ENCODE measurements at regions not wholly inside any gene's neighbourhood (a gene's known extent, or its start where the extent isn't known, plus 50 kb on each side); places are given as distances from the start of the nearest gene placed in this dataset.

DNA sequence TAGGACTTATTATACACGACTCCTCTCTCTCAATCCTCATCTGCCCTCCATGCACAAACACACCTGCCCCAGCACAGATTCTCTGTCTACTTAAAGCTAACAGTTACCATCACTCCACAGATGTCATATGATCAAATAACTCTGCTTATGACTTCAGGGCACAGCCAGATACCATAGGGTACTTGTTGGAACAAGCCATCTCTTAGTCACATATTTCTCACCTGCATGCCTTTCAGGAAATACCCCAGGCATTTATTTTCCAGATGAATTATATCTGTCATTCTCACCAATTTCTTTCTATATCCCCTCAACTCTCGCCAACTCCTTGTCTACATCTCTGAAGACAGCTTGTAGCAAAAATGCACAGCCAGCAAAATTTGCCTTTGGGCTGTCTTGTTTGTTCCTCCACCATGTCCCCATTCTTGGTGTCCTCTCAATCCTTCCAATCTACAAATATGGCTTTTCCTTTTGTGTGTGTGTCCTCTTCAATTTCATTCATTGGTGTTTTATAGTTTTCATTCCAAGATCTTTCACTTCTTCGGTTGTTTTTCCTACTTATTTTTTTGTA lies 353.9 kb upstream of the CAMK1G start:
- TF ChIP-seq EZH2 (IDR thresholded peaks at IDR 0.05; ENCODE audit: low read depth): no peak
- TF ChIP-seq, protein P1, sequence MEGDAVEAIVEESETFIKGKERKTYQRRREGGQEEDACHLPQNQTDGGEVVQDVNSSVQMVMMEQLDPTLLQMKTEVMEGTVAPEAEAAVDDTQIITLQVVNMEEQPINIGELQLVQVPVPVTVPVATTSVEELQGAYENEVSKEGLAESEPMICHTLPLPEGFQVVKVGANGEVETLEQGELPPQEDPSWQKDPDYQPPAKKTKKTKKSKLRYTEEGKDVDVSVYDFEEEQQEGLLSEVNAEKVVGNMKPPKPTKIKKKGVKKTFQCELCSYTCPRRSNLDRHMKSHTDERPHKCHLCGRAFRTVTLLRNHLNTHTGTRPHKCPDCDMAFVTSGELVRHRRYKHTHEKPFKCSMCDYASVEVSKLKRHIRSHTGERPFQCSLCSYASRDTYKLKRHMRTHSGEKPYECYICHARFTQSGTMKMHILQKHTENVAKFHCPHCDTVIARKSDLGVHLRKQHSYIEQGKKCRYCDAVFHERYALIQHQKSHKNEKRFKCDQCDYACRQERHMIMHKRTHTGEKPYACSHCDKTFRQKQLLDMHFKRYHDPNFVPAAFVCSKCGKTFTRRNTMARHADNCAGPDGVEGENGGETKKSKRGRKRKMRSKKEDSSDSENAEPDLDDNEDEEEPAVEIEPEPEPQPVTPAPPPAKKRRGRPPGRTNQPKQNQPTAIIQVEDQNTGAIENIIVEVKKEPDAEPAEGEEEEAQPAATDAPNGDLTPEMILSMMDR (conservative IDR thresholded peaks at IDR 0.05): no peak

All from PC-9 (cell line).